ENCODE measurements at regions not wholly inside any gene's neighbourhood (a gene's known extent, or its start where the extent isn't known, plus 50 kb on each side); places are given as distances from the start of the nearest gene placed in this dataset.

DNA sequence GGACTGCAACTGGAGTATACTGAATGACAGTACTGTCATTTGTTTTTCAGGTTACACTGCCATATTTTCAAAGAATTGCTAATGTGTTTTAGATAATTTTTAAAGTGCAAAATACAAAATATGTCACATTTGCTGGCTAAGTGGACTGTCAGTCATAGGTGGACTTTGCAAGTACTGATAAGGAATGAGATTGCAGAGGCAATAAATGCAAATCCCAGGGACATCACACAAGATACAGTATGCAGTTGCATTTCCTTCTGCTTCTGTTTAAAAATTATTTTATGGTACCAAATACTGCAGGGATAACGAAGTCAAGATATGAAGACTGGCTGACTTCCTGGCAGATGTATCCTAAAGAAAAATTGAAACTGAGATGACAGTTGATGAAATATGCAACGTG, 237.6 kb upstream of the MAGI2 start:
- intact Hi-C loops (cut with DNase I), result no loop called here
- H3K36me3 ChIP-seq, result no peaks in the 10 kb centered on the region
- H3K27ac ChIP-seq, result no peak overlapping the region
- TF ChIP-seq, protein P1, sequence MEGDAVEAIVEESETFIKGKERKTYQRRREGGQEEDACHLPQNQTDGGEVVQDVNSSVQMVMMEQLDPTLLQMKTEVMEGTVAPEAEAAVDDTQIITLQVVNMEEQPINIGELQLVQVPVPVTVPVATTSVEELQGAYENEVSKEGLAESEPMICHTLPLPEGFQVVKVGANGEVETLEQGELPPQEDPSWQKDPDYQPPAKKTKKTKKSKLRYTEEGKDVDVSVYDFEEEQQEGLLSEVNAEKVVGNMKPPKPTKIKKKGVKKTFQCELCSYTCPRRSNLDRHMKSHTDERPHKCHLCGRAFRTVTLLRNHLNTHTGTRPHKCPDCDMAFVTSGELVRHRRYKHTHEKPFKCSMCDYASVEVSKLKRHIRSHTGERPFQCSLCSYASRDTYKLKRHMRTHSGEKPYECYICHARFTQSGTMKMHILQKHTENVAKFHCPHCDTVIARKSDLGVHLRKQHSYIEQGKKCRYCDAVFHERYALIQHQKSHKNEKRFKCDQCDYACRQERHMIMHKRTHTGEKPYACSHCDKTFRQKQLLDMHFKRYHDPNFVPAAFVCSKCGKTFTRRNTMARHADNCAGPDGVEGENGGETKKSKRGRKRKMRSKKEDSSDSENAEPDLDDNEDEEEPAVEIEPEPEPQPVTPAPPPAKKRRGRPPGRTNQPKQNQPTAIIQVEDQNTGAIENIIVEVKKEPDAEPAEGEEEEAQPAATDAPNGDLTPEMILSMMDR (IDR thresholded peaks at IDR 0.05), result no peak
- H3K4me3 ChIP-seq, result no peak overlapping the region
- no peaks in the 10 kb centered on the region for H3K4me1 ChIP-seq
- no peak for DNase-seq (ENCODE audit: low spot score in 2 of 2)
- no peaks in the 10 kb centered on the region for H3K9me3 ChIP-seq
- H3K27me3 ChIP-seq, result no peaks in the 10 kb centered on the region

DNA sequence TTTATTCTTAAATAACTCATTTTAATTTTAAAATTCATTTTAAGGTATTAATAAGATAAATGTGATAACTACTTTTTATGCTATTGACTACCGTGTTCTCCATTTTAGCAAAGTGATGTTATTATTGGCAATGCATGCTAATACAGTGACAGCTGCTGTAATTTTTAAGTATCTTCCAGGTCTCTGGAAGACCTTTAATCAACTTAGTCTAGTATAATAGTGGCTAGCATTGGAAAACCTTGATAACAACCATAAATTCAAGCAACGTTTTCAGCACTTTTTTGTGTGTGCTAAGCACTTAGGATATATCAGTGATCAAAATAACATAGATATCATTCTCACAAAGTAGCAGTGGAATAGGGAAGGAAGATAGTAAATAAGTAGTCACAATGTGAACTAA, 230.9 kb upstream of the MAGI2 start:
- TF ChIP-seq, protein P1 (IDR thresholded peaks at IDR 0.05), result no peak
- Histone ChIP-seq H3K27ac (no peak overlapping the region), H3K27me3 (no peaks in the 10 kb centered on the region), H3K4me3 (no peak overlapping the region), H3K36me3 (no peaks in the 10 kb centered on the region), H3K4me1 (no peaks in the 10 kb centered on the region), H3K9me3 (peaks cover 0 to 3% of the 10 kb centered on the region in 2 donors)
- intact Hi-C loops (cut with DNase I), result no loop called here
- DNase-seq (ENCODE audit: low spot score in 2 of 2), result no peak

DNA sequence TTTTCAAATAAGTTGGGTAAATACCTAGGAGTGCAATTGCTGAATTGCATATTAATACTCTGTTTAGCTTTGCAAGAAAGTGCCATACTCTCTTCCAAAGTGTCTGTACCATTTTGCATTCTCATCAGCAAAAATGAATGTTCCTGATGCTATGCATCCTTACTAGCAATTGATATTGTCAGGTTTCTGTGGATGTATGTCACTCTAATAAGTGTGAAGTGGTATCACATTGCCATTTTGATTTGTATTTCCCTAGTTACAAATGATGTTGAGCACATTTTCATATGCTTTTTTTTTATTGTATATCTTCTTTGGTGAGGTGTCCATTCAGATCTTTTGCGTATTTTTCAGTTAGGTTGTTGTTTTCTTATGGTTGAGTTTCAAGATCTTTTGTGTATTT, 230.4 kb upstream of the MAGI2 start:
- Histone ChIP-seq H3K36me3 (no peaks in the 10 kb centered on the region), H3K4me3 (no peak overlapping the region), H3K27me3 (no peaks in the 10 kb centered on the region), H3K27ac (no peak overlapping the region), H3K9me3 (peaks cover 0 to 3% of the 10 kb centered on the region in 2 donors), H3K4me1 (no peaks in the 10 kb centered on the region)
- no peak for DNase-seq (ENCODE audit: low spot score in 2 of 2)
- TF ChIP-seq, protein P1 (IDR thresholded peaks at IDR 0.05), result no peak
- intact Hi-C loops (cut with DNase I), result no loop called here

DNA sequence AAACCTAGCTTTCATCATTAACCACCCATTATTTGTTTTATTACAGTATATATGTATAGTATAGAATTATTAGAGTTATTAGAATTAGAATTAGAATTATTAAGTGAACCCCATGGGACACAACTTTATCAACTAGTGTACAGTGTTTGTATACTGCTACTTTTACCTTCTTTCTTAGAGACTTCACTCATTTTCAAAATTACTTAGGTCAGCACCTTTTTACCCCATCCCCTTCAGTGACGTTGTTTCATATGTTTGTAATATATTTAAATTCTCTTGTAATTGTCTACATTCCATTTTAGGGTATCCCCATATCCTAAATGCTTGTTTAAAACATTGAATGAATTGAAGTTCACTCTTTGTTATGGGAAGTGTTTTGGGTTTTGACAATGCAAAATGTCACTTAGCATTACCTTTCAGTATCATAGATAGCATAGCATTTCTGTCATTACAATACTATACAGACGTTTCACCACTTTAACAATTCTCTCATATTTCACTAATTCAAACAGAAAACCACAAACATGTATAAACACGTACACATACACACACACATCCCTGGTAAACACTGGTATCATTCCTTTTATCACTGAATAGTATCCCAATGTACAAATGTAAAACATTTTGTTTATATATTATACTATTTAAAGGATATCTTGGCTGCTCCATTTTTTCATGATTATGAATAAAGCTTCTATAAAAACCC, 229.9 kb upstream of the MAGI2 start:
- TF ChIP-seq, protein P1 (IDR thresholded peaks at IDR 0.05), result no peak
- DNase-seq (ENCODE audit: low spot score in 2 of 2), result no peak
- Histone ChIP-seq H3K27ac (no peak overlapping the region), H3K4me3 (no peak overlapping the region), H3K9me3 (peaks cover 0 to 3% of the 10 kb centered on the region in 2 donors), H3K36me3 (no peaks in the 10 kb centered on the region), H3K4me1 (no peaks in the 10 kb centered on the region), H3K27me3 (no peaks in the 10 kb centered on the region)
- intact Hi-C loops (cut with DNase I), result no loop called here

DNA sequence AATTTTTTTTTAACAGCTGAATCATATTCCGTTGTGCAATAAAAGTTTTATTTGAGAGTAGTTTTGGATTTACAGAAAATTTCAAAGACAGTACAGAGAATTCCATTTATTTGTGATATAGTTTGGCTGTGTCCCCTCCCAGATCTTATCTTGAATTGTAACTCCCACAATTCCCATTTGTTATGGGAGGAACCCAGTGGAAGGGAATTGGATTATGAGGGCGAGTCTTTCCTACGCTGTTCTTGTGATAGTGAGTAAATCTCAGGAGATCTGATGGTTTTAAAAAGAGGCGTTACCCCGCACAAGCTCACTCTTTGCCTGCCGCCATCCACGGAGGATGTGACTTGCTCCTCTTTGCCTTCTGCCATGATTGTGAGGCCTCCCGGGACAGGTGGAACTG, 228.0 kb upstream of the MAGI2 start:
- H3K27me3 ChIP-seq, result no peaks in the 10 kb centered on the region
- H3K36me3 ChIP-seq, result no peaks in the 10 kb centered on the region
- peaks cover 0 to 3% of the 10 kb centered on the region in 2 donors for H3K9me3 ChIP-seq
- TF ChIP-seq, protein P1 (IDR thresholded peaks at IDR 0.05), result no peak
- no peaks in the 10 kb centered on the region for H3K4me1 ChIP-seq
- H3K27ac ChIP-seq, result no peak overlapping the region
- no peak for DNase-seq (ENCODE audit: low spot score in 2 of 2)
- intact Hi-C loops (cut with DNase I), result no loop called here
- no peak overlapping the region for H3K4me3 ChIP-seq

DNA sequence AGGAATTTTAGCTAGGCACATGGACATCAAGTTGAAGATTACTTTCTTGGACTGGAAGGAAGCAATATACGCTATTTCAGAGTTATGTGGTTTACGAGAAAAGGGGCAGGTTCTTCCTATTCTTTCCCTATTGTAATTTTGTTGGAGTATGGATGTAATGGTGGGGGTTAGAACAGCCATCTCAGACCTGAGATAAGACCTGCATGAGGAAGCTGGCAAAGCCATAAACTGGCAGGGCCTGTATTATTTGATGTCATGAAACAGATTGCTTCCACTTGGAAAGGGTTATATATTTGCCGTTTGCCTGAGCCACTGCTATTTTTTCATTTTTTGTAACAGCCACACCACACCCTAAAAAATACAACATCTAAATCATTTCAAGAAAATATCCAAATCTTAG, 220.5 kb upstream of the MAGI2 start:
- Histone ChIP-seq H3K4me3 (no peak overlapping the region), H3K9me3 (no peaks in the 10 kb centered on the region), H3K4me1 (no peaks in the 10 kb centered on the region), H3K27me3 (no peaks in the 10 kb centered on the region), H3K36me3 (no peaks in the 10 kb centered on the region), H3K27ac (no peak overlapping the region)
- no peak for DNase-seq (ENCODE audit: low spot score in 2 of 2)
- TF ChIP-seq, protein P1 (IDR thresholded peaks at IDR 0.05), result no peak
- intact Hi-C loops (cut with DNase I), result no loop called here

Measured in ascending aorta (tissue), 2 donors.